NCI-H1092 treated with DMSO at 0.1 percent for 48 hours (cell line): ENCODE measurements at regions not wholly inside any gene's neighbourhood (a gene's known extent, or its start where the extent isn't known, plus 50 kb on each side); places are given as distances from the start of the nearest gene placed in this dataset.

Experiments
- DNase-seq: peaks from one replicate; lab custom pipeline; 2025; lab: John Stamatoyannopoulos, UW

GRCh38 chr15:97890307-97890706, 70.2 kb upstream of the ARRDC4 start:
- DNase-seq, result no peak

GRCh38 chr15:97892167-97892938, 68.2 kb upstream of the ARRDC4 start:
- DNase-seq, result no peak

- DNase-seq, result no peak
Observed at GRCh38 chr15:97893967-97894366, 66.5 kb upstream of the ARRDC4 start.

- no peak for DNase-seq
Observed at GRCh38 chr15:97899981-97900380, 60.5 kb upstream of the ARRDC4 start.

GRCh38 chr15:97902140-97902780, 58.2 kb upstream of the ARRDC4 start:
- no peak for DNase-seq

GRCh38 chr15:97903560-97903959, 56.9 kb upstream of the ARRDC4 start:
- DNase-seq, result no peak

- DNase-seq, result peak; percentile 29
Observed at GRCh38 chr15:97903971-97904572, 56.4 kb upstream of the ARRDC4 start.

- peak; percentile 38 for DNase-seq
Observed at GRCh38 chr15:97909291-97909891, 51.1 kb upstream of the ARRDC4 start.
